ENCODE measurements at regions not wholly inside any gene's neighbourhood (a gene's known extent, or its start where the extent isn't known, plus 50 kb on each side); places are given as distances from the start of the nearest gene placed in this dataset.

DNA sequence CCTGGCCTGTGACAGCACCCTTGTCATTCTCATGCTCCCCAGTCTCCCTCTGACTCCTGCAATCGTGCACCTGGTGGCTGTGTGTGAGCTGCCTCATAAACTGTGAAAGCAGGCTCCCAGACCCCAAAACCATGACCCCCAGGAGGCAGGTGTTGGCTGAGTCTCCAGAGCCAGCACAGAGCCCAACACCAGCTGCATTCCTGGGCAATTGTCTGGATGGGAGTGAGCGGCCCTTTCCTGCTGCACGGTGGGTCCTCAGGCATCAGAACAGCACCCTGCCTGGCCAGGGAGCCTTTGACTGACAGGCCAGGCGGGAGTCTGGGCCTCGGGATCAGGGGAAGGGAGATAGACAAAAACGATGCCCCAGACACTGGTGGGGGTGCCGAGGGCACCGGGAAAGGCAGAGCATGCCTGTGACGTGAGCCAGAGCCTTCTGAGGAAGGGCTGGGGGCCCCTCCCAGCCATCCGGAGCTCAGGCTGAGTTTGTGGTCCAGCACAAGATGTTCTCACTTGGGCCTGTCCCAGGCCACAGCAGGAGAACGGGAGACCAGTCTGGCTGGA, 135.1 kb upstream of the GPC1 start:
- no peak for DNase-seq

GRCh38 chr2:240300840-240301239, 134.6 kb upstream of the GPC1 start:
- no peak for DNase-seq

- DNase-seq, result no peak
Observed at GRCh38 chr2:240301256-240301795, 134.1 kb upstream of the GPC1 start.

- DNase-seq, result no peak
Observed at GRCh38 chr2:240302041-240302440, 133.4 kb upstream of the GPC1 start.

GRCh38 chr2:240302933-240303595, 132.4 kb upstream of the GPC1 start:
- no peak for DNase-seq

DNA sequence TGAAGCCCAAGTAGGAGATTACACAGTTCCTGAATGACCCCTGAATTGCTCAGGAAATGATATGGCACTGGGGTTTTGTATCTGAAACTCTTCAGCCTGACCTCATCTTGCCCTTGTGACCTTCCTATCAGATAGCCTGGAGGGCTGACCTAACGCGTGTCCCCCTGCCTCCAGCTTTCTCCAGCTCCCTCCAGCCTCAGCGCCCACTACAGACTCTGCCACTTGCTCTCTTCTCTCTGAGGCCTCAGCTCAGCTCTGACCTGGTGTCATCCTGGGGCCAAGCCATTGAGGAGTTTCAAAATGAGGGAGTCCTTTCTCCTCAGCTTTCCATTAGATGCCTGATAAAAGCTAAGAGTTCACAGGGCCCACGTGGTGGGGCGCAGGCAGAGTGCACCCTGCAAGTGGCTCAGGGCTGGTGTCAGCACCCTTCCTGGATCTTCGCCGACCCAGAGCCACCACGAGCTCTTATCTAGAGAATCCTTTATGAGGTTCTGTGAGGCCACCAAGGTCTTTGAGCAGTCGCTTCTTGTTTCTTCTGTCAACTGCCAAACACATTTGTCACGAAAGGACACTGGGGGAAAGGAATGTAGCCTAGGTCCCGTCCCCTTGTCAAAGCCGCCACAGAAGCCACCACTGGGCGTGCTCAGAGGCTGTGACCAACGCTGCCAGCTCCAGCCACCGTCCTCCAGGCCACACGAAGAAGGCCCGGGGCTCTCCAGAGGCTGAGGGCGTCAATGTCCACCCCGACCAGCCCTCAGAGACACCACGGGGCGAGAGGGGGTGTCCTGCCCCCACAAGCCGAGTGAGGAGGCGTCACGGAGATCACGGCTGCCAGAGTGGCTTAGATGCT, 131.3 kb upstream of the GPC1 start:
- DNase-seq, result no peak

GRCh38 chr2:240304746-240305161, 130.7 kb upstream of the GPC1 start:
- DNase-seq, result no peak

GRCh38 chr2:240305369-240305962, 130.0 kb upstream of the GPC1 start:
- no peak for DNase-seq

GRCh38 chr2:240306185-240306584, 129.3 kb upstream of the GPC1 start:
- DNase-seq, result no peak

DNA sequence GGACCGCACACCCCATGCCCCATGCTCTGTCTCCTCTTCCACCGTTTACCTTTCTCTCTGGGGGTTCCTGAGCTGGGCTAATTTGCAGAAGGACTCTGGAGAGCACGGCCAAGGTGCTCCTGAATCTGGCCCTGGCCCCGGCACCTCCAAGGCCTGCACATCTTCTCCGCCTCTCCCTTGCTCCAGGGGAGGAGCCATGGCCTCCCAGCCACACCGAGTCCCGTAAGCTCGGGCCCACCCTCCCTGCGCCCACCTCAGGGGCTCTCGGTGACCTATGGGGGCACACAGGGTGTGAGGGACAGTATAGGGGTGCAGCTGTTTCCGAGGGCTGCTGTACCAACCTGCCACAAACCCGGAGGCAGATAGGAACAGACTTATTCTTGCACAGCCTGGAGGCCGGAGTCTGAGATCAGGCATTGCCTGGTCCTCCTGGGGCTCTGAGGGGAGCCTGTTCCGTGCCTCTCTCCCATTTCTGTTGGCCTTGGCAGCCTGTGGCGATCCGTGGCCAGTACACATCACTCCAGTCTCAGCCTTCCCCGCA, 127.3 kb upstream of the GPC1 start:
- no peak for DNase-seq

- DNase-seq, result no peak
Observed at GRCh38 chr2:240309214-240309613, 126.2 kb upstream of the GPC1 start.

- DNase-seq, result no peak
Observed at GRCh38 chr2:240310201-240310600, 125.3 kb upstream of the GPC1 start.

- DNase-seq, result no peak
Observed at GRCh38 chr2:240310645-240311044, 124.8 kb upstream of the GPC1 start.

GRCh38 chr2:240311821-240312220, 123.6 kb upstream of the GPC1 start:
- no peak for DNase-seq

GRCh38 chr2:240319221-240319854, 116.1 kb upstream of the GPC1 start:
- no peak for DNase-seq

DNA sequence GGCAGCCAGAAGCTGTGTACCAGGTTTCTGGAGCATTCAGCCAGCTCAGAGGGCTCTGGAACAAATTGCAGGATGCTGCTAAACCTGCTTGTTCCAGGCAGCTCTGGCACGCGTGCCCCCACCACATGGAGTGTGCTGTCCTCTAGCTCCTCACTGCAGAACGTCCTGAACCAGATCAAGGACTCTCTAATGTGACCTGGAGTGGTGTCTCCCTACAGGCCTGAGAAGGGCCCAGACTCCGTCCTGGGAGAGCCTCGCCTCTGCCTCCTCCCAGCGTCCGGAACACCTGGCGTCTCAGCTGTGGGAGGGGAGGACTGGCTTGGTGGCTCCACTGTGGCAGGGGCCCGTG, 115.6 kb upstream of the GPC1 start:
- no peak for DNase-seq

DNA sequence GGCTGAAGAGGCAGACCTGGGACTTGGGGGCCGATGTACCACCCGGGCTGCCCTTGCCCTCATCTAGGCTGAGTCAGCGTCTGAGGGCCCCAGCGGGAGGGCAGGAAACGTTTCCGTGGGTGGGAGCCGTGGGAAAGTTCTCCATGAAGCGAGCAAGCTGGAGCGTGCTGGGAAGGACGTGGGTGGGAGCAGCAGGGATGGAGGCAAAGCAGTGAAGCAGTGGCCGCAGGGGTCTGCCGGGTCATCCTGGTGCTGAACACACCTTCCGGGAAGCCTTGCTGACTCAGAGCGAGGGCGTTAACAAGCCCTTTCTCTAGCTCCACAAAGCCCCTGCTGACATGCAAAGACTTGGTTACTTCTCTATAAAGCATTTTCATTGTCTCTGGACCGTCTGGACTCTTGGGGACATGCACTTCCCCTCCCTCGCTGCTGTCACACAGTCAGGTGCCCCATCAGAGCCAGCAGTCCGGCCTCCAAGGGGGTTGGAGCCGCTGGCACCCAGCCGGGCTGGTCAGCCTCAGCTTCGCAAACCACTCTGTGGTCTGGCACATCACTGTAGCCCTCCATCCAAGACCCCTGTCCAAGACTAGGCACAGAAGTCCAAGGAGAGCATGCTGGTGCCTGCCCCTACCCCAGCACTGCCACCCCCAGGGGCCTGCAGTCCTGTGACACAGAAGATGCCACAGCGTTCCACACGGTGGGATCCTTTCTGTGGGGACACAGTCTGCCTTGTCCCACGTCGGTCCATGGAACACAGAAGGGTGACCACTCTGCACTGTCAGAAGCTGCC, 115.1 kb upstream of the GPC1 start:
- DNase-seq, result no peak

DNA sequence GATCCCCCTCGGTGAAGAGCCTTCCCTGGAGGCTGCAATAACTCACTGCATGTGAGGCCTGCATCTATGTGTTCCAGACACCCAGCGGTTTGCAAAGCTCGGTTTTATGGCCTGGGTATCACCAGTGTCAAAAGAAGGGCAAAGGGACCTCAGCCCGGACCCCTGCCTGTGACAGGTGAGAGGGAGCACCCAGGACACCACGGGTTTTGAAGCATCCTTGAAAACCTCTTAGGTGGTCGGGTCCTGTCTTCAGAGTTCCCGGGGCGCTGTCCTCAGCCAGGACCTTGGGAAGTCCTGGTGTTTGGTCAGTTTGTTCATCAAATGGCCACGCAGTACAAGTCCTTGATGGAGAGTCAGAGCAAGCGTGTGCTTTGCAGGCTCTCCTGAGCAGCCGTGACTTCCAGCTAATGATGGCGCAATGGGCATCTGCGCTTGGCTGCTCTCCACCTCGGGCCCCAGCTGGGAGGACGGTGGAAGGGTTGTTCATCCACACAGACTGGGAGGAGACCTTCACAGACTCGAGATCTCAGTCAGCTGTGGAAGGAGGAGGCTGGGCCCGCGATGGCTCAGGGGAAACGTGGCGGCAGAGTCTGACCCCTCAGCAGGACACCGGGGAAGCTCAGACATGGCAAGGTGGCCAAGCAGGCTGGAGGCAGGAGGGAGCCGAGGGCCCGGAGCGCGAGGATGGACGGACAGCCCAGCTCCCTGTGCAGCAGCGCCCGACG, 113.1 kb upstream of the GPC1 start:
- DNase-seq, result no peak

GRCh38 chr2:240322991-240323390, 112.5 kb upstream of the GPC1 start:
- no peak for DNase-seq

GRCh38 chr2:240323601-240324291, 111.7 kb upstream of the GPC1 start:
- DNase-seq, result no peak
